HL-60 (cell line): ENCODE measurements at regions not wholly inside any gene's neighbourhood (a gene's known extent, or its start where the extent isn't known, plus 50 kb on each side); places are given as distances from the start of the nearest gene placed in this dataset.

ENCODE experiments used
- DNase-seq, 2 experiments: peaks; one replicate each; pipeline ENCODE4 v3.0.0-alpha.2; 2010 to 2020; ENCODE audit warnings: low read depth in 1 of 2, low spot score in 1 of 2
- H3K27ac ChIP-seq: fragments of 250-450 bp; sonication (Bioruptor Pico); replicated peaks from 2 replicates; pipeline ENCODE4 v1.5.1; 2020; ENCODE audit warnings: mild to moderate bottlenecking, moderate library complexity
- H3K27me3 ChIP-seq: fragments of 250-450 bp; sonication (Bioruptor Pico); 2 replicates; pipeline ENCODE4 v1.5.1; 2021; ENCODE audit warnings: mild to moderate bottlenecking, moderate library complexity; ENCODE audit not compliant: insufficient read depth, poor library complexity, severe bottlenecking
- H3K4me3 ChIP-seq: replicated peaks from 2 replicates; pipeline ENCODE4 v1.5.1; 2011; ENCODE audit warnings: mild to moderate bottlenecking, control low read depth, low read length; ENCODE audit not compliant: insufficient read depth
- CTCF ChIP-seq: IDR thresholded peaks from one replicate; pipeline ENCODE4 v1.5.1; 2011; ENCODE audit warnings: low read length, control low read depth, inconsistent platforms; ENCODE audit not compliant: insufficient read depth
- GABPA ChIP-seq: IDR thresholded peaks from 2 replicates; pipeline ENCODE4 v1.6.1; 2012; ENCODE audit warnings: low read depth
- POLR2AphosphoS5 ChIP-seq: IDR thresholded peaks from 2 replicates; pipeline ENCODE4 v1.6.1; 2012; ENCODE audit warnings: low read depth
- REST ChIP-seq: IDR thresholded peaks from 2 replicates; pipeline ENCODE4 v1.6.1; 2012; ENCODE audit warnings: low read depth; ENCODE audit not compliant: insufficient replicate concordance
- SPI1 ChIP-seq: IDR thresholded peaks from 2 replicates; pipeline ENCODE4 v1.6.1; 2012; ENCODE audit warnings: low read depth, mild to moderate bottlenecking, borderline replicate concordance

GRCh38 chr16:13322336-13322735 lies 420.9 kb downstream of the SHISA9 start:
- Histone ChIP-seq H3K27ac (no peak overlapping the region), H3K4me3 (no peak overlapping the region), H3K27me3 (no peaks in the 10 kb centered on the region)
- no peak for DNase-seq
- TF ChIP-seq SPI1 (no peak), GABPA (no peak), REST (no peak), CTCF (no peak)

- TF ChIP-seq REST, result no peak
- no peak for TF ChIP-seq POLR2AphosphoS5
- no peak for TF ChIP-seq SPI1
- no peak for TF ChIP-seq CTCF
- no peak for TF ChIP-seq GABPA
These were observed 423.5 kb downstream of the SHISA9 start for GRCh38 chr16:13324851-13325250.

DNA sequence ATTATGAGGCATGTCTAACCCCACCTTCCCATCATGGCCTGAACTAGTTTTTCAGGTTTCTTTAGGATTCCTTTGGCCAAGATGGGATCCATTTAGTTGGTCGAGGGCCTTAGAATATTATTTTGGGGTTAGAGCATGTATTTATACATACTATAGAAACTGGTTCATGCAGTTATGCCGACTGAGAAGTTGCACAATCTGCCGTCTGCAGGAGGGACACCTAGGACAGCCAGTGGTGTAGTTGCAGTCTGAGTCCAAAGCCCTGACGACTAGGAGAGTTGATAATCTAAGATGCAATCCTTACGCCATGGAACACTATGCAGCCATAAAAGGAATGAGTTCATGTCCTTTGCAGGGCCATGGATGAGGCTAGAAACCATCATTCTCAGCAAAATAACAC lies 424.0 kb downstream of the SHISA9 start:
- Histone ChIP-seq H3K27ac (no peak overlapping the region), H3K4me3 (no peak overlapping the region), H3K27me3 (no peaks in the 10 kb centered on the region)
- TF ChIP-seq GABPA, result no peak
- TF ChIP-seq REST, result no peak
- no peak for TF ChIP-seq CTCF
- TF ChIP-seq SPI1, result no peak
- no peak for TF ChIP-seq POLR2AphosphoS5
- DNase-seq, result no peak

More at GRCh38 chr16:13324851-13325250, 423.5 kb downstream of the SHISA9 start:
- Histone ChIP-seq H3K27me3 (no peaks in the 10 kb centered on the region), H3K4me3 (no peak overlapping the region), H3K27ac (no peak overlapping the region)
- DNase-seq, result no peak
